ENCODE measurements at regions not wholly inside any gene's neighbourhood (a gene's known extent, or its start where the extent isn't known, plus 50 kb on each side); places are given as distances from the start of the nearest gene placed in this dataset.

- no peaks in the 10 kb centered on the region for H3K9me3 ChIP-seq
- no peaks in the 10 kb centered on the region for H3K36me3 ChIP-seq
- no peaks in the 10 kb centered on the region for H3K4me1 ChIP-seq
- no peaks in the 10 kb centered on the region for H3K27me3 ChIP-seq
- H3K4me3 ChIP-seq: no peak overlapping the region
- no peak for TF ChIP-seq EP300 (IDR thresholded peaks at IDR 0.05)
- no peak for TF ChIP-seq CTCF (IDR thresholded peaks at IDR 0.05)
- TF ChIP-seq POLR2A (IDR thresholded peaks at IDR 0.05): no peak
- no peak for TF ChIP-seq POLR2AphosphoS5 (IDR thresholded peaks at IDR 0.05)
- WGBS, 2 donors: 75 to 79% methylated on average over 8 of the region's 8 CpGs
- intact Hi-C loops (cut with DNase I): no loop called here
- H3K27ac ChIP-seq: no peak overlapping the region
- no peak for DNase-seq
Observed at GRCh38 chr1:244106837-244107493, 55.9 kb downstream of the ZBTB18 start.

- DNase-seq: no peak
- Histone ChIP-seq H3K27ac (no peak overlapping the region), H3K9me3 (no peaks in the 10 kb centered on the region), H3K4me1 (no peaks in the 10 kb centered on the region), H3K27me3 (no peaks in the 10 kb centered on the region), H3K36me3 (no peaks in the 10 kb centered on the region), H3K4me3 (no peak overlapping the region)
- intact Hi-C loops (cut with DNase I): no loop called here
- 68% methylated on average over 7 of the region's 7 CpGs for WGBS, 2 donors
- TF ChIP-seq POLR2AphosphoS5 (IDR thresholded peaks at IDR 0.05) (no peak), EP300 (IDR thresholded peaks at IDR 0.05) (no peak), POLR2A (IDR thresholded peaks at IDR 0.05) (no peak), CTCF (IDR thresholded peaks at IDR 0.05) (no peak)
Observed at GRCh38 chr1:244111027-244111426, 59.9 kb downstream of the ZBTB18 start.

- H3K4me3 ChIP-seq: no peak overlapping the region
- no peak for DNase-seq
- TF ChIP-seq CTCF (IDR thresholded peaks at IDR 0.05): no peak
- TF ChIP-seq POLR2AphosphoS5 (IDR thresholded peaks at IDR 0.05): no peak
- TF ChIP-seq EP300 (IDR thresholded peaks at IDR 0.05): no peak
- TF ChIP-seq POLR2A (IDR thresholded peaks at IDR 0.05): no peak
- no peaks in the 10 kb centered on the region for H3K9me3 ChIP-seq
- no peaks in the 10 kb centered on the region for H3K36me3 ChIP-seq
- no peaks in the 10 kb centered on the region for H3K27me3 ChIP-seq
- H3K4me1 ChIP-seq: no peaks in the 10 kb centered on the region
- H3K27ac ChIP-seq: no peak overlapping the region
- 95 to 97% methylated on average over 5 of the region's 5 CpGs for WGBS, 2 donors
- intact Hi-C loops (cut with DNase I): no loop called here
Observed at GRCh38 chr1:244112041-244112440, 61.0 kb downstream of the ZBTB18 start.

GRCh38 chr1:244112636-244113035, 61.6 kb downstream of the ZBTB18 start:
- no peak for DNase-seq
- Histone ChIP-seq H3K4me3 (no peak overlapping the region), H3K36me3 (no peaks in the 10 kb centered on the region), H3K27ac (no peak overlapping the region), H3K4me1 (no peaks in the 10 kb centered on the region), H3K27me3 (no peaks in the 10 kb centered on the region), H3K9me3 (no peaks in the 10 kb centered on the region)
- intact Hi-C loops (cut with DNase I): no loop called here
- 94% methylated on average over 1 of the region's 1 CpG for WGBS, 2 donors
- TF ChIP-seq POLR2A (IDR thresholded peaks at IDR 0.05): no peak
- no peak for TF ChIP-seq CTCF (IDR thresholded peaks at IDR 0.05)
- TF ChIP-seq EP300 (IDR thresholded peaks at IDR 0.05): no peak
- TF ChIP-seq POLR2AphosphoS5 (IDR thresholded peaks at IDR 0.05): no peak
